ENCODE measurements at regions not wholly inside any gene's neighbourhood (a gene's known extent, or its start where the extent isn't known, plus 50 kb on each side); places are given as distances from the start of the nearest gene placed in this dataset.

DNA sequence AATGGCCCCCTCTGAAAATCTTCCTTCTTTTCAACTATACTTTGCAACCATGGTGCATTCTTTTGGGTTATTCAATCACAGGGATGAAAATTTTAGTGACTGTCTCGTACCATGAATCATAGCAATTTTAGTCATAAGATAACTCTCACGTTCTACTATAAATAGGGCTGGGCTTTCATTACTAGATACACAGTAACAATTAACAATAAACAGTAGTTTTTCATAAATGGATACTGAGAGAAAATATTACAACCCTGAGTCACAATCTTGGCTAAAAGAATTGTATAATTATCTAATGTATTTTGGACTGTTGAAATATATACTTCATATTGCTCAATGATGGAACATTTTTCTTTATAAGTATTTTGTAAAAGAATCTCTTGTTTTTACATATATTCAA, 96.1 kb downstream of the TEX35 start:
- peaks cover 4% of the 10 kb centered on the region; the same call in 1 of the 2 replicates for H4K20me1 ChIP-seq (ENCODE audit: insufficient read depth, low read length)
- peak overlapping the region; percentile 87 for H3K4me2 ChIP-seq (ENCODE audit: low read depth, low read length)
- in situ Hi-C loops (cut with MboI; ENCODE audit: low sequenced_read_pairs) (no loop called here), intact Hi-C loops (cut with micrococcal nuclease) (loop anchor here (2.0 kb wide), 2 partner anchors 66 to 76 kb away; no protein-coding TSS in a partner anchor), dilution Hi-C loops (cut with HindIII; ENCODE audit: low sequenced_read_pairs, unreplicated experiment) (no loop called here)
- ChIA-PET CTCF (no interaction called here), POLR2A (ENCODE audit: unreplicated experiment) (no interaction called here)
- no peaks in the 10 kb centered on the region for H3K27me3 ChIP-seq (ENCODE audit: control insufficient read depth, insufficient read depth, low read length)
- H2BK15ac ChIP-seq (ENCODE audit: low read depth, low read length) = peak overlapping the region; percentile 80; the same call in 1 of the 3 replicates
- peak overlapping the region; percentile 66; the same call in 1 of the 2 replicates for H3K14ac ChIP-seq (replicated peaks; ENCODE audit: low read depth, low read length)
- peak overlapping the region; percentile 85 for H3K4ac ChIP-seq (ENCODE audit: low read depth, low read length)
- peaks cover 15% of the 10 kb centered on the region for H3K9me1 ChIP-seq (ENCODE audit: insufficient read depth, low read length)
- peak overlapping the region; percentile 29 for H2AK9ac ChIP-seq (replicated peaks; ENCODE audit: low read depth, low read length, poor library complexity)
- DNase-seq (peak; percentile 92), ATAC-seq (ENCODE audit: low read depth) (peak; percentile 43)
- H2AFZ ChIP-seq (replicated peaks; ENCODE audit: low read length, poor library complexity) = no peak overlapping the region
- BruUV-seq (replicated peaks) = no TSS peak
- WGBS, 2 experiments (ENCODE audit: extremely low coverage in 2 of 2, insufficient read length in 1 of 2) = no CpG with 5 or more reads among the region's 2 CpGs
- peak overlapping the region; percentile 83 for H4K91ac ChIP-seq (ENCODE audit: insufficient read depth, low read depth, low read length)
- TF ChIP-seq RCOR1 (IDR thresholded peaks at IDR 0.05; ENCODE audit: insufficient replicate concordance, low read length) = no peak
- TF ChIP-seq CHD1 (IDR thresholded peaks at IDR 0.05; ENCODE audit: low read depth, low read length) = no peak
- no peak for TF ChIP-seq MXI1 (IDR thresholded peaks at IDR 0.05; ENCODE audit: borderline replicate concordance, low read depth, low read length)
- TF ChIP-seq USF2 (IDR thresholded peaks at IDR 0.05; ENCODE audit: low read depth, low read length) = no peak
- peak; percentile 96 for TF ChIP-seq CEBPB (IDR thresholded peaks at IDR 0.05; ENCODE audit: low read depth, low read length)
- TF ChIP-seq FOS (IDR thresholded peaks at IDR 0.05; ENCODE audit: low read depth, low read length) = peak; percentile 84
- no peak for TF ChIP-seq MAZ (IDR thresholded peaks at IDR 0.05; ENCODE audit: borderline replicate concordance, low read depth, low read length)
- TF ChIP-seq RAD21 (IDR thresholded peaks at IDR 0.05; ENCODE audit: low read length) = no peak
- TF ChIP-seq BHLHE40 (IDR thresholded peaks at IDR 0.05; ENCODE audit: low read depth, low read length) = peak; percentile 97
- peak overlapping the region in 1 of 2 experiments; percentile 83; a peak in 3 of 4 replicates for H4K8ac ChIP-seq (ENCODE audit: low read depth in 2 of 2, low read length in 2 of 2)
- peak overlapping the region; percentile 100 for H2BK5ac ChIP-seq (ENCODE audit: low read depth, low read length, poor library complexity, severe bottlenecking)
- H4K5ac ChIP-seq (ENCODE audit: low read depth, low read length) = peak overlapping the region; percentile 87
- peak overlapping the region; percentile 59; the same call in 1 of the 2 replicates for H3K9ac ChIP-seq (ENCODE audit: low read depth, low read length)
- no peaks in the 10 kb centered on the region for H3K9me3 ChIP-seq (ENCODE audit: control insufficient read depth, insufficient read depth, low read length)
- peak overlapping the region; percentile 89; the same call in 1 of the 2 replicates for H3K18ac ChIP-seq (ENCODE audit: low read depth, low read length)
- peak overlapping the region; percentile 57 for H3K23ac ChIP-seq (ENCODE audit: low read depth, low read length)
- peak overlapping the region; percentile 99 for H3K27ac ChIP-seq (ENCODE audit: insufficient read depth, low read length)
- no peak overlapping the region for H3K4me3 ChIP-seq (ENCODE audit: insufficient read depth, low read depth, low read length)
- peaks cover 36% of the 10 kb centered on the region for H3K4me1 ChIP-seq (ENCODE audit: control insufficient read depth, insufficient read depth, low read length)
- peak overlapping the region; percentile 82 for H2AK5ac ChIP-seq (ENCODE audit: low read depth, low read length)
- no peaks in the 10 kb centered on the region for H3K36me3 ChIP-seq (ENCODE audit: control insufficient read depth, insufficient read depth, low read length)
- peak overlapping the region; percentile 72 for H2BK20ac ChIP-seq (ENCODE audit: low read depth, low read length)
- H2BK120ac ChIP-seq (ENCODE audit: low read depth, low read length) = peak overlapping the region; percentile 93
- peaks cover 0 to 7% of the 10 kb centered on the region in 2 experiments; a peak in 3 of 4 replicates for H3K79me1 ChIP-seq (ENCODE audit: low read depth in 1 of 2, low read length in 2 of 2)
- peak overlapping the region; percentile 75; the same call in 1 of the 2 replicates for H3K56ac ChIP-seq (ENCODE audit: extremely low read depth, insufficient read depth, low read length)
